ENCODE measurements at regions not wholly inside any gene's neighbourhood (a gene's known extent, or its start where the extent isn't known, plus 50 kb on each side); places are given as distances from the start of the nearest gene placed in this dataset.

DNA sequence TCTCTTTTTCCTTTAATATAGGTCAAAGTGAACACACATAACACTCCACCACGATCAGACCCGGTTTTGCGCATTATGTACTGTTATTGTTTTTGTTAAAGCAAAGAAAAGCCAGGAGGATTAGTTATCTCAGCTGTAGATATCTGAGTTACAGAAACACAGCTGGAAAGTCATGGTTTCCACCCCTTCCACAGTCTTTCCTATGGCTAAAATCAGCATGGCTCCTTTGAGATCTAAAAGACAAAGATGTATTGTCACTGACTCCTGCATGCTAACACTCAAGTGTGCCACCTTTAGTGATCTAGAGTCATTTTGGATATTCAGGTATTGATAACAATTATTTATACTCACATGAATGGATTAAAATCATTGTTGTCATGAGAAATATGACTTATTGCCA lies 260.0 kb downstream of the FIGN start:
- TF ChIP-seq, protein P1, sequence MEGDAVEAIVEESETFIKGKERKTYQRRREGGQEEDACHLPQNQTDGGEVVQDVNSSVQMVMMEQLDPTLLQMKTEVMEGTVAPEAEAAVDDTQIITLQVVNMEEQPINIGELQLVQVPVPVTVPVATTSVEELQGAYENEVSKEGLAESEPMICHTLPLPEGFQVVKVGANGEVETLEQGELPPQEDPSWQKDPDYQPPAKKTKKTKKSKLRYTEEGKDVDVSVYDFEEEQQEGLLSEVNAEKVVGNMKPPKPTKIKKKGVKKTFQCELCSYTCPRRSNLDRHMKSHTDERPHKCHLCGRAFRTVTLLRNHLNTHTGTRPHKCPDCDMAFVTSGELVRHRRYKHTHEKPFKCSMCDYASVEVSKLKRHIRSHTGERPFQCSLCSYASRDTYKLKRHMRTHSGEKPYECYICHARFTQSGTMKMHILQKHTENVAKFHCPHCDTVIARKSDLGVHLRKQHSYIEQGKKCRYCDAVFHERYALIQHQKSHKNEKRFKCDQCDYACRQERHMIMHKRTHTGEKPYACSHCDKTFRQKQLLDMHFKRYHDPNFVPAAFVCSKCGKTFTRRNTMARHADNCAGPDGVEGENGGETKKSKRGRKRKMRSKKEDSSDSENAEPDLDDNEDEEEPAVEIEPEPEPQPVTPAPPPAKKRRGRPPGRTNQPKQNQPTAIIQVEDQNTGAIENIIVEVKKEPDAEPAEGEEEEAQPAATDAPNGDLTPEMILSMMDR (IDR thresholded peaks at IDR 0.05; ENCODE audit: insufficient read depth, low read length, poor library complexity, severe bottlenecking): no peak
- TF ChIP-seq EZH2phosphoT487 (conservative IDR thresholded peaks at IDR 0.05; ENCODE audit: low read length): no peak
